Activated CD8-positive, alpha-beta memory T cell treated with anti-CD3 and anti-CD28 coated beads for 4 hours (primary cell): ENCODE measurements at regions not wholly inside any gene's neighbourhood (a gene's known extent, or its start where the extent isn't known, plus 50 kb on each side); places are given as distances from the start of the nearest gene placed in this dataset.

ENCODE experiments used
- DNase-seq, 2 donors: peaks; one replicate each; pipeline ENCODE4 v3.0.0-alpha.2; 2020; ENCODE audit warnings: low read depth in 2 of 2

DNA sequence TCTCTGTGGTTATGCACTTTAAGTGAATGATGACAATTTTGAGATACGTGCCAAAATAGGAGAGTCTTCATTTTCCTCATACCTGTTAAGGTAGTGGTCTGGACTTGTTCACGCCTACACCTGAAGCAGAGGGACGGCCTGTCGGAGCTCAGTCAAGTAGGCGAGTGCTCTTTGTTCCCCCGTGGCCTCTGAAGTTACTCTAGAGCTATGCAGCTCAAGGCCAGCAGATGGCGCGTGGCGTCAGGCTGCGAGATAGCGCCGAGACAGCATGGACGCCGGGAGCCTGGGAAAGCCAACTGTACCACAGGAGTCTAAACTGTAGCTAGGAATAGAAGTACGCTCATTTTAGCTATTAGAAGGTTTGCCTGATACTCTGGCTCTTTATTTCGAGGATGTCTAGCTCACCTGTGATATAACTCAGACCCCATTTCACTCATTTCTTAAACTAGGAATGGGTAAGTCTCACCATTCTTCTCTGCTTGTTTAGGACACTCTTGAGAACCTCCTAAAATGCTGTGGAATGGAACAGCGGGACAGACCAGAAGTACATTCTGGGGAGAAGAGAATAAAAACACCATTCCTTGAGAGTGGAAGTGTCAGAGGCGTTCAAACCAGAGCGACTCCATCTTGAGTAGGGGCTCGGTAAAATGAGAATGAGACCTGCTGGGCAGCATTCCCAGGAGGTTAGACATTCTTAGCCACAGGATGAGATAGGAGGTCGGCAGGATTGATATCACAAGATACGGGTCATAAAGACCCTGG lies 267.4 kb upstream of the HMGA2 start:
- peak; percentile 1 to 21 for DNase-seq

DNA sequence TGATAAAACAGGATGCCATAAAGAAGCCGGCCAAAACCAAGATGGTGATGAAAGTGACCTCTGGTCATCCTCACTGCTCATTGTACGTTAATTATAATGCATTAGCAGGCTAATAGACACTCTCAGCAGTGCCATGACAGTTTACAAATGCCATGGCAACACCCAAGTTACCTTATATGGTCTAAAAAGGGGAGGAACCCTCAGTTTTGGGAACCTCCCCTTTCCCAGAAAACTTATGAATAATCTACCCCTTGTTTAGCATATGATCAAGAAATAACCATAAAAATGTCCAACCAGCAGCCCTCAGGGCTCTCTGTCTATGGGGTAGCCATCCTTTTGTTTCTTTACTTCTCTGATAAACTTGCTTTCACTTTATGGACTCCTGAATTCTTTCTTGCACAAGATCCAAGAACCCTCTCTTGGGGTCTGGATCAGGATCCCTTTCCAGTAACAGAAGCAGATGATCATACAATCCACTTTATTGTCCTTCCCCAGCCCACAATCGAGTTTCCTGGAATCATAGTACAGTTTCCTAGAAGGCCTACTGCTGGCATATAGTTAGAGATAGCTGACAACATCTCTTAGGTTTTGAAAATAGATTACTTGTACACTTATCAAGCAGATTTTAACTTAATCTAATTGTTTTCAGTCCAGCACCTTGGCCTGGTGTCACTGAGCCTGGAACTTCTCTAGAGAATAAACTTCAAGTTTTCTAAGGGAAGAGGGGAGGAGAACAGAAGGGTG lies 266.7 kb upstream of the HMGA2 start:
- no peak for DNase-seq

GRCh38 chr12:65560286-65560685 lies 264.0 kb upstream of the HMGA2 start:
- DNase-seq = no peak

DNA sequence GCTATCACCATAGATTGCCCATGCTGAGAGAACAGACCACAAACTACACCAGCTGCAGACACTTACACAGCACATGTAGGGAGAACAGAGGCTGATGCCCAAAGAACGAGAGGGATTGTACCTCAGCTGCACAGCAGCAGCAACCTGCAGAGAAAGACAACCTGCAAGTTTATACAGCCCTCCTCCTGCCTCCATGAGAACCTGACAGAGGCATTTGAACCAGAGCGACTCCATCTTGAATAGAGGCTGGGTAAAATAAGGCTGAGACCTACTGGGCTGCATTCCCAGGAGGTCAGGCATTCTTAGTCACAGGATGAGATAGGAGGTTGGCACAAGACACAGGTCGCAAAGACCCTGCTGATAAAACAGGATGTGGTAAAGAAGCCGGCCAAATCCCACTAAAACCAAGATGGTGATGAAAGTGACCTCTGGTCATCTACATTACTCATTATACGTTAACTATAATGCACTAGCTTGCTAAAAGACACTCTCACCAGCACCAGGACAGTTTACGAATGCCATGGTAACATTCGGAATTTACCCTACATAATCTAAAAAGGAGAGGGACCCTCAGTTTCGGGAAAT lies 262.4 kb upstream of the HMGA2 start:
- no peak for DNase-seq

GRCh38 chr12:65565601-65566560 lies 258.4 kb upstream of the HMGA2 start:
- no peak for DNase-seq

DNA sequence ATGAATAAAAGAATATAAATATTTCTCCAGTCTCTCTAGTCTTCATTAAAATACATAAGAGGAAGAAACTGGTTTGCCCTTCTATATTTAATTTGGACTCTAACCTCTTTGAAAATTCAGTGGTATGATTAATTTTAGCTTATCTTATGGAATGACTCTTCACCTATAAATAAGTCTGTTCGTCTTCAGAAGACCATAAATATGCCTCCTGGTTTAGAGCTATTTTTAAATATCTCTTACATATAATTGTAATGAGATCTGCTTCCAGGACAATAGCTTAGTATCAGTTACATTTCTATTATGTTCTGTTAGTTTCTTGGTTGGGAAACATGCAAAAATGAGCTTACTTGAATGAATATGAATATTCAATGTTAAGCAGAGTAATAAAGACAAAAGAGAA lies 257.5 kb upstream of the HMGA2 start:
- no peak for DNase-seq

GRCh38 chr12:65567820-65568219 lies 256.5 kb upstream of the HMGA2 start:
- no peak for DNase-seq

DNA sequence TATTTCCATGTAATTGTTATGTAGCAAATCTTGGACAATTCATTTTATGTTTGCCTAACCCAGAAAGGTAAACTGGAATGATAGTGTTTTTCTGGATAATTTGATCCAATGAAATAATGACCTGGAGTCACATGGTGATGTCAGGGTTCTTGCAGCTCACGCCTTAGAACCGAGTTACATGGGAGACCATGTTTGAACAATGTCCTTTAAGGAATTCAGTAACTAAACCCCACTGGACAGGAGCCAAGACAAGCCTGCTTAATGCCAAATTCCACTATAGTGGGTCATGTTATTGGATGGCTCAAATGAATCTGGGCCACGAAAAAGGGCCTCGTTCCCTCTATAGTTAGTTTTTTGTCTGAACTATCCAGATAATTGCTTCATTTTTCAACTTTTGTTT lies 255.8 kb upstream of the HMGA2 start:
- DNase-seq = no peak

DNA sequence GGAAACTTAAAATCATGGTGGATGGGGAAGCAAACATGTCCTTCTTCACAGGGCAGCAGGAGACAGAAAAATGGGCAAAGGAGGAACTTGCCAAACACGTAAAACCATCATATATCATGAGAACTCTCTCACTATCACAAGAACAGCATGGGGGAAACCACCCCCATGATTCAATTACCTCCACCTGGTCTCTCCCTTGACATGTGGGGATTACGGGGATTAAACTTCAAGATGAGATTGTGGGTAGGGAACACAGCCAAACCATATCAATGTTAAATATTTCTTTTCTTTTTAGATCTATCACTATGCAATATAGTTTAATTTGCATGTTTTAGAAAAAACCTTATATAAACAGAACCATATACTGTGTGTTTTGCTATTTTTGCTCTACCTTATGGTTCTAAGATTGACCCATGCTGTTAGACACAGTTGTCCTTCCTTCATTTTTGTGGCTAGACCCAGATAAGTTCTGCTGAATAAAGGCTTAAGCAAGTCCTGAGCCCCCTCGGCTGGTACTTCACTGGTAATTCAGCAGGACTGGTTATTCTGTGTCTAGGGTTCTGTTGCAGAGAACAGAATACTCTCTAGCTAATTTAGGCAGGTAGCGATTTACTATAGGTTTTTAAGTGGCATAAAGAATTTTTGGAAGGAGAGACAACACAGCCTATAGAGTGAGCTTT lies 253.7 kb upstream of the HMGA2 start:
- DNase-seq = no peak

DNA sequence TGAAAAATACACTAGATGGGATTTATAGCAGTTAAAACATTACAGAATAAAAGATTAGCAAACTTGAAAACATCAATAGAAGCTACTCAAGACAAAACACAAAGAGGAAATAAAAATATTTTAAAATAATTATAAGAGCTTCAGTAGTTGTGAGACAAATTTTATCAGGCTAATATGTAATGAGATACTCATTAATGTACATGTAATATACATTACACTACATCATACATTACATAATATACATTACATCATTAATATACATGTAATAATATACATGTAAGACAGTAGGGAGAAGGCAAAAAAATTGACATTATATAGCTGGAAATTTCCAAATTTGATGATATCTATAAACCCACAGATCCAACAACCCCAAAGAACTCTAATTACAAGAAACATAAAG lies 249.4 kb upstream of the HMGA2 start:
- no peak for DNase-seq

DNA sequence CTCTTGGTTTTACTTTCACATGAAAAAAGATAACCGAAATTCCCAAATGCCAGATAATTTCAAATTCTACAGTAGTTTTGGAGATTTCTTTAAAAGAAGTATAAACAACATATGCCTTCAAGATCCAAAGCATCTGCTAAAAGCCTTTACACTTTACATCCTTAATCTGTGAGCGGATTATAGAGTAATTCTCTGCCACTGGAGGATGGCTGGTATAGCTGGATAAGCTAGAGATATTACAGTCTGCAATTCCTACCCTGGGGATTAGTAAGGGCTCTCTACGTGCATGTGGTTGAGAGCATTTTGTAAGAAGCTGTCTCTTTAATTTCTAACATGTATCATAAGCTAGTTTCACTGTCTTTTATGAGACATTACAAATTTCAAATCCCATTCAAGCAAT lies 240.3 kb upstream of the HMGA2 start:
- DNase-seq = no peak

- DNase-seq = no peak
Measured at GRCh38 chr12:65585648-65586602, 238.4 kb upstream of the HMGA2 start.

- no peak for DNase-seq
Measured at GRCh38 chr12:65586796-65587195, 237.5 kb upstream of the HMGA2 start.

GRCh38 chr12:65590318-65590717 lies 234.0 kb upstream of the HMGA2 start:
- no peak for DNase-seq

- no peak for DNase-seq
Measured at GRCh38 chr12:65592416-65592815, 231.9 kb upstream of the HMGA2 start.

GRCh38 chr12:65593239-65593701 lies 231.0 kb upstream of the HMGA2 start:
- DNase-seq = no peak

DNA sequence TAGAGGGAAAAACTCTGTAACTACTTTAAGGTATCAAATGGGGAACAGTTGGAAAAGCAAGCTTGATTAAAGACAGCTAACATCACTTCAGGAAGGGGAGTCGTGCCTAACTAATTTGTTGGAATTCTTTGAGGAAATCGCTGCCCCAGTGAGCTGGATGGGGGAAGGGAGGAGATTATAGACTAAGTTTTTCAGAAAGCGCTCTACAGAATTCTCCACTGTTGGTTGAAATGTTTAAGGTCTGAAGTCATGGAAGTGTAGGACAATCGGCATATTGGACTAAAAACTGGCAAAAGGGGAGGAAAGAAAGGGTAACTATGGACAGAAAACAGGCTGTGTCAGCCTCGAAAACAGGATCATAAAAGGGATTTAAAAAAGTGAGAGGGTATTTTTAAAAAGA lies 229.9 kb upstream of the HMGA2 start:
- no peak for DNase-seq

GRCh38 chr12:65595016-65595560 lies 229.2 kb upstream of the HMGA2 start:
- DNase-seq = no peak

- no peak for DNase-seq
Measured at GRCh38 chr12:65596514-65597091, 227.7 kb upstream of the HMGA2 start.
